ENCODE measurements at regions not wholly inside any gene's neighbourhood (a gene's known extent, or its start where the extent isn't known, plus 50 kb on each side); places are given as distances from the start of the nearest gene placed in this dataset.

GRCh38 chr15:29337156-29337959 is 67.7 kb upstream of the NSMCE3 start:
- TF ChIP-seq, protein P1, sequence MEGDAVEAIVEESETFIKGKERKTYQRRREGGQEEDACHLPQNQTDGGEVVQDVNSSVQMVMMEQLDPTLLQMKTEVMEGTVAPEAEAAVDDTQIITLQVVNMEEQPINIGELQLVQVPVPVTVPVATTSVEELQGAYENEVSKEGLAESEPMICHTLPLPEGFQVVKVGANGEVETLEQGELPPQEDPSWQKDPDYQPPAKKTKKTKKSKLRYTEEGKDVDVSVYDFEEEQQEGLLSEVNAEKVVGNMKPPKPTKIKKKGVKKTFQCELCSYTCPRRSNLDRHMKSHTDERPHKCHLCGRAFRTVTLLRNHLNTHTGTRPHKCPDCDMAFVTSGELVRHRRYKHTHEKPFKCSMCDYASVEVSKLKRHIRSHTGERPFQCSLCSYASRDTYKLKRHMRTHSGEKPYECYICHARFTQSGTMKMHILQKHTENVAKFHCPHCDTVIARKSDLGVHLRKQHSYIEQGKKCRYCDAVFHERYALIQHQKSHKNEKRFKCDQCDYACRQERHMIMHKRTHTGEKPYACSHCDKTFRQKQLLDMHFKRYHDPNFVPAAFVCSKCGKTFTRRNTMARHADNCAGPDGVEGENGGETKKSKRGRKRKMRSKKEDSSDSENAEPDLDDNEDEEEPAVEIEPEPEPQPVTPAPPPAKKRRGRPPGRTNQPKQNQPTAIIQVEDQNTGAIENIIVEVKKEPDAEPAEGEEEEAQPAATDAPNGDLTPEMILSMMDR (IDR thresholded peaks at IDR 0.05), result no peak
- TF ChIP-seq POLR2A (IDR thresholded peaks at IDR 0.05), result no peak
